Lower lobe of right lung (tissue), 2 donors: ENCODE measurements at regions not wholly inside any gene's neighbourhood (a gene's known extent, or its start where the extent isn't known, plus 50 kb on each side); places are given as distances from the start of the nearest gene placed in this dataset.

Experiments used
- ATAC-seq, 2 donors: fragments of 200-7000 bp; cut with Tn5 transposase; one replicate each; pipeline ENCODE4 v1.9.1; 2020 to 2022; ENCODE audit warnings: mild to moderate bottlenecking in 2 of 2, moderate library complexity in 2 of 2
- DNase-seq: peaks from one replicate; pipeline ENCODE4 v3.0.0-alpha.2; 2020
- H3K27ac ChIP-seq: fragments of 200-600 bp; one replicate; pipeline ENCODE4 v1.8.0; 2022
- H3K27me3 ChIP-seq: fragments of 200-600 bp; one replicate; pipeline ENCODE4 v1.8.0; 2022; ENCODE audit warnings: low read depth
- H3K36me3 ChIP-seq: fragments of 200-600 bp; one replicate; pipeline ENCODE4 v1.8.0; 2022; ENCODE audit warnings: mild to moderate bottlenecking
- H3K4me1 ChIP-seq: fragments of 200-600 bp; one replicate; pipeline ENCODE4 v1.8.0; 2022
- H3K4me3 ChIP-seq: fragments of 200-600 bp; one replicate; pipeline ENCODE4 v1.8.0; 2022; ENCODE audit warnings: mild to moderate bottlenecking
- H3K9me3 ChIP-seq: fragments of 200-600 bp; one replicate; pipeline ENCODE4 v1.8.0; 2022
- CTCF ChIP-seq: fragments of 200-600 bp; IDR thresholded peaks from one replicate; pipeline ENCODE4 v1.8.0; 2022; ENCODE audit warnings: antibody characterized with exemption, mild to moderate bottlenecking
- intact Hi-C: fragments of 100-400 bp; cut with DNase I; formaldehyde crosslinking; loops from one replicate; pipeline ENCODE4 v1.11.0; 2022
- donor health status: DM: no; HTN: yes; CAD: no; lungs with severe emphysema.

GRCh38 chr7:27397503-27397902, 154.9 kb downstream of the EVX1 start:
- DNase-seq = no peak
- no peaks in the 10 kb centered on the region for H3K4me1 ChIP-seq
- intact Hi-C loops = no loop called here
- no peaks in the 10 kb centered on the region for H3K36me3 ChIP-seq
- H3K4me3 ChIP-seq = no peak overlapping the region
- H3K27me3 ChIP-seq = no peaks in the 10 kb centered on the region
- H3K9me3 ChIP-seq = no peaks in the 10 kb centered on the region
- H3K27ac ChIP-seq = no peak overlapping the region
- TF ChIP-seq CTCF = no peak
- no peak for ATAC-seq

- H3K4me1 ChIP-seq = no peaks in the 10 kb centered on the region
- H3K36me3 ChIP-seq = no peaks in the 10 kb centered on the region
- TF ChIP-seq CTCF = no peak
- intact Hi-C loops = no loop called here
- DNase-seq = no peak
- no peak overlapping the region for H3K27ac ChIP-seq
- ATAC-seq = no peak
- no peaks in the 10 kb centered on the region for H3K27me3 ChIP-seq
- no peak overlapping the region for H3K4me3 ChIP-seq
- no peaks in the 10 kb centered on the region for H3K9me3 ChIP-seq
Observed at GRCh38 chr7:27398851-27399250, 156.2 kb downstream of the EVX1 start.

- H3K36me3 ChIP-seq = no peaks in the 10 kb centered on the region
- H3K4me1 ChIP-seq = no peaks in the 10 kb centered on the region
- no peaks in the 10 kb centered on the region for H3K9me3 ChIP-seq
- TF ChIP-seq CTCF = no peak
- intact Hi-C loops = no loop called here
- H3K27ac ChIP-seq = no peak overlapping the region
- ATAC-seq (no peak), DNase-seq (no peak)
- H3K27me3 ChIP-seq = no peaks in the 10 kb centered on the region
- H3K4me3 ChIP-seq = no peak overlapping the region
Observed at GRCh38 chr7:27399791-27400567, 157.4 kb downstream of the EVX1 start.

GRCh38 chr7:27405780-27406179, 163.2 kb downstream of the EVX1 start:
- DNase-seq = no peak

GRCh38 chr7:27409311-27409710, 166.7 kb downstream of the EVX1 start:
- ATAC-seq = no peak
- DNase-seq = no peak
- Histone ChIP-seq H3K27ac (no peak overlapping the region), H3K9me3 (no peaks in the 10 kb centered on the region), H3K4me1 (no peaks in the 10 kb centered on the region), H3K27me3 (no peaks in the 10 kb centered on the region), H3K36me3 (no peaks in the 10 kb centered on the region), H3K4me3 (no peak overlapping the region)
- intact Hi-C loops = no loop called here
- TF ChIP-seq CTCF = no peak

More at GRCh38 chr7:27405780-27406179, 163.2 kb downstream of the EVX1 start:
- ATAC-seq = peak in 1 of 2 donors; percentile 35
- Histone ChIP-seq H3K27me3 (no peaks in the 10 kb centered on the region), H3K36me3 (no peaks in the 10 kb centered on the region), H3K27ac (no peak overlapping the region), H3K4me1 (no peaks in the 10 kb centered on the region), H3K9me3 (no peaks in the 10 kb centered on the region), H3K4me3 (no peak overlapping the region)
- TF ChIP-seq CTCF = no peak
- intact Hi-C loops = no loop called here
